22Rv1 (cell line): ENCODE measurements at regions not wholly inside any gene's neighbourhood (a gene's known extent, or its start where the extent isn't known, plus 50 kb on each side); places are given as distances from the start of the nearest gene placed in this dataset.

Experiments
- ZFX ChIP-seq: fragments of 450-650 bp; IDR thresholded peaks from 2 replicates; pipeline ENCODE4 v1.6.1; 2017; ENCODE audit warnings: antibody characterized with exemption, borderline replicate concordance
- TF ChIP-seq, protein P1 (sequence below): fragments of 450-650 bp; IDR thresholded peaks from 2 replicates; pipeline ENCODE4 v1.5.1; 2017; ENCODE audit warnings: mild to moderate bottlenecking

DNA sequence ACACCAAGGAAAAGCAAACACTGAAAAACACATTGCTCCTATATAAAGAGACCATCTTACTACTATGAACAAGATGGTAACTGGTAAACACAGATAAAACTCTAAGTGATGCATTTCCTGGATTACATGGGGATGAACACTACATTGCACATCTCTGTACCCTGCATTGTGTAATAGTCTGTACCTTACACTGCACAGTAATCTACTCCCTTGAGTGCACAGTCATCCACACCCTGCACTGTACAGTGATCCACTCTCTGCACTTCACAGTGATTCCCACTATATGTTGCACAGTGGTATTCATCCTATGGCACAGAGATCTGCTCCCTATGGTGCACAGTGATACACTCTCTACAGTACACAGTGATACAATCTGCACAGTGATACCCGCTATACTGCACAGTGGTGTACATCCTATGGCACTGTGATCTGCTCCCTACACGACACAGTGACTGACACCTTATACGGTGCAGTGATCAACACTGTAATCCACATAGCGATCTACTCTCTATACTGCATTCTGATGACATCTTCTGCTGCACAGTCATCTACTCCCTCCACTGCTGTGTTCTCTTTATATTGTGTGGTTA is 462.2 kb upstream of the RGPD4 start:
- TF ChIP-seq, protein P1, sequence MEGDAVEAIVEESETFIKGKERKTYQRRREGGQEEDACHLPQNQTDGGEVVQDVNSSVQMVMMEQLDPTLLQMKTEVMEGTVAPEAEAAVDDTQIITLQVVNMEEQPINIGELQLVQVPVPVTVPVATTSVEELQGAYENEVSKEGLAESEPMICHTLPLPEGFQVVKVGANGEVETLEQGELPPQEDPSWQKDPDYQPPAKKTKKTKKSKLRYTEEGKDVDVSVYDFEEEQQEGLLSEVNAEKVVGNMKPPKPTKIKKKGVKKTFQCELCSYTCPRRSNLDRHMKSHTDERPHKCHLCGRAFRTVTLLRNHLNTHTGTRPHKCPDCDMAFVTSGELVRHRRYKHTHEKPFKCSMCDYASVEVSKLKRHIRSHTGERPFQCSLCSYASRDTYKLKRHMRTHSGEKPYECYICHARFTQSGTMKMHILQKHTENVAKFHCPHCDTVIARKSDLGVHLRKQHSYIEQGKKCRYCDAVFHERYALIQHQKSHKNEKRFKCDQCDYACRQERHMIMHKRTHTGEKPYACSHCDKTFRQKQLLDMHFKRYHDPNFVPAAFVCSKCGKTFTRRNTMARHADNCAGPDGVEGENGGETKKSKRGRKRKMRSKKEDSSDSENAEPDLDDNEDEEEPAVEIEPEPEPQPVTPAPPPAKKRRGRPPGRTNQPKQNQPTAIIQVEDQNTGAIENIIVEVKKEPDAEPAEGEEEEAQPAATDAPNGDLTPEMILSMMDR, result no peak
- no peak for TF ChIP-seq ZFX
